K562 (cell line): ENCODE measurements at regions not wholly inside any gene's neighbourhood (a gene's known extent, or its start where the extent isn't known, plus 50 kb on each side); places are given as distances from the start of the nearest gene placed in this dataset.

Source experiments
- ATAC-seq: fragments of 200-7000 bp; cut with Tn5 transposase; 3 replicates; pipeline ENCODE4 v1.9.1; 2020; ENCODE audit warnings: moderate library complexity
- BruUV-seq: library from RNA; stranded (reverse); fragments of 400-500 nt; replicated peaks from 2 replicates; lab custom pipeline; 2021; lab: Mats Ljungman, UMichigan
- CTCF ChIA-PET: fragments of 300-600 bp; formaldehyde crosslinking; extraction: SDS; loops from one replicate; lab custom pipeline; 2021; ENCODE audit warnings: low intra/inter-chr PET ratio; lab: Yijun Ruan, JAX
- POLR2A ChIA-PET: fragments of 300-600, 350-650 bp; sonication (Branson Sonifier 250); formaldehyde crosslinking; extraction: SDS; loops from one replicate; lab custom pipeline; 2021; ENCODE audit warnings: antibody characterized with exemption, inconsistent platforms; lab: Yijun Ruan, JAX
- DNase-seq, 4 experiments: peaks; one replicate each; pipeline versions ENCODE4 v3.0.0 to v3.0.0-alpha.2; 2011 to 2018; ENCODE audit warnings: low spot score in 3 of 4, mixed read lengths in 3 of 4; ENCODE audit errors: extremely low read depth in 1 of 4
- FAIRE-seq: peaks from 2 replicates; lab custom pipeline; 2011; peaks lifted over from hg19 to GRCh38; lab: Jason Lieb, UNC
- H2AFZ ChIP-seq: 2 replicates; pipeline ENCODE4 v1.6.0; 2011; ENCODE audit warnings: low read depth, low read length, control low read depth, inconsistent platforms
- H3K27ac ChIP-seq: fragments of 200-600 bp; 3 replicates; pipeline ENCODE4 v1.8.0; 2011; ENCODE audit warnings: low read depth, mild to moderate bottlenecking, control low read depth, inconsistent platforms, low read length, moderate library complexity, mixed read lengths; ENCODE audit errors: extremely low read depth
- H3K27me3 ChIP-seq, 2 experiments: fragments of 300-600 bp in 1 of 2; 2 replicates in 1 of 2; 3 replicates in 1 of 2; pipeline versions ENCODE4 v1.6.0 to v1.8.0; 2011; ENCODE audit warnings: inconsistent platforms in 2 of 2, low read length in 2 of 2, mild to moderate bottlenecking in 1 of 2, mixed read lengths in 1 of 2, moderate library complexity in 1 of 2; ENCODE audit not compliant: control insufficient read depth in 2 of 2, insufficient read depth in 2 of 2
- H3K36me3 ChIP-seq: fragments of 300-600 bp; 3 replicates; pipeline ENCODE4 v1.8.0; 2011; ENCODE audit warnings: mild to moderate bottlenecking, low read length, inconsistent platforms; ENCODE audit not compliant: control insufficient read depth, insufficient read depth
- H3K4me1 ChIP-seq, 2 experiments: fragments of 200-600 bp in 1 of 2; replicated peaks in 1 of 2; 2 replicates in 1 of 2; 3 replicates in 1 of 2; pipeline versions ENCODE4 v1.5.1 to v1.8.0; 2011; ENCODE audit warnings: inconsistent platforms in 2 of 2, low read length in 2 of 2, mild to moderate bottlenecking in 1 of 2, mixed read lengths in 1 of 2, moderate library complexity in 1 of 2; ENCODE audit not compliant: control insufficient read depth in 2 of 2, insufficient read depth in 2 of 2
- H3K4me2 ChIP-seq: 2 replicates; pipeline ENCODE4 v1.6.1; 2011; ENCODE audit warnings: low read length, control low read depth, inconsistent platforms, mixed read lengths; ENCODE audit not compliant: insufficient read depth
- H3K4me3 ChIP-seq: fragments of 200-600 bp; sonication (generic), shearing (Covaris generic); 2 replicates; pipeline ENCODE4 v1.5.1; 2016; ENCODE audit warnings: control low read depth, inconsistent platforms
- H3K79me2 ChIP-seq: fragments of 200-600 bp; 3 replicates; pipeline ENCODE4 v1.8.0; 2011; ENCODE audit warnings: low read length, inconsistent platforms; ENCODE audit not compliant: control insufficient read depth, insufficient read depth
- H3K9ac ChIP-seq, 2 experiments: 2 replicates each; pipeline versions ENCODE4 v1.6.0 to v1.6.1; 2011; ENCODE audit warnings: low read depth in 2 of 2, low read length in 2 of 2, control low read depth in 1 of 2, inconsistent platforms in 1 of 2, mild to moderate bottlenecking in 1 of 2, mixed read lengths in 1 of 2; ENCODE audit not compliant: insufficient read depth in 1 of 2
- H3K9me1 ChIP-seq: one replicate; pipeline ENCODE4 v1.6.0; 2011; ENCODE audit warnings: inconsistent platforms, mild to moderate bottlenecking, low read length, moderate library complexity; ENCODE audit not compliant: control insufficient read depth, insufficient read depth
- H3K9me3 ChIP-seq: replicated peaks from 2 replicates; pipeline ENCODE4 v1.5.1; 2011; ENCODE audit warnings: low read depth, low read length, inconsistent platforms; ENCODE audit not compliant: control insufficient read depth, insufficient read depth
- H4K20me1 ChIP-seq: replicated peaks from 2 replicates; pipeline ENCODE4 v1.6.1; 2011; ENCODE audit warnings: low read length, inconsistent platforms, mixed read lengths; ENCODE audit not compliant: control insufficient read depth, insufficient read depth
- E2F3 ChIP-seq: fragments of 250-450 bp; sonication (Bioruptor Pico); IDR thresholded peaks from 2 replicates; pipeline ENCODE4 v1.4.0; 2020; ENCODE audit warnings: mild to moderate bottlenecking
- FOXA1 ChIP-seq: fragments of 450-650 bp; IDR thresholded peaks from 2 replicates; pipeline ENCODE4 v1.6.1; 2016; ENCODE audit warnings: mild to moderate bottlenecking, borderline replicate concordance
- LEF1 ChIP-seq: fragments of 450-650 bp; IDR thresholded peaks from 2 replicates; pipeline ENCODE4 v1.6.1; 2016; ENCODE audit warnings: mild to moderate bottlenecking
- MEIS2 ChIP-seq: fragments of 450-650 bp; IDR thresholded peaks from 2 replicates; pipeline ENCODE4 v1.6.1; 2014; ENCODE audit warnings: mild to moderate bottlenecking; ENCODE audit not compliant: partially characterized antibody
- PRDM10 ChIP-seq: fragments of 450-650 bp; IDR thresholded peaks from 2 replicates; pipeline ENCODE4 v1.6.1; 2018; ENCODE audit not compliant: partially characterized antibody
- TBP ChIP-seq: optimal IDR thresholded peaks from 2 replicates; pipeline ENCODE3; 2011; ENCODE audit warnings: low read depth, low read length, improper control_type of control experiment
- TGIF2 ChIP-seq: sonication (generic); formaldehyde crosslinking; IDR thresholded peaks from 2 replicates; pipeline ENCODE4 v1.8.1; 2022; ENCODE audit warnings: mild to moderate bottlenecking, missing genetic modification reagents, moderate library complexity
- ZNF197 ChIP-seq: fragments of 200-800 bp; sonication (Bioruptor generic); IDR thresholded peaks from 2 replicates; pipeline ENCODE4 v1.6.1; 2016; ENCODE audit warnings: low read depth, missing genetic modification characterization, missing compliant biosample characterization
- ZNF639 ChIP-seq, 2 experiments: fragments of 200-800 bp in 1 of 2; sonication (Bioruptor generic) in 1 of 2; sonication (generic) in 1 of 2; formaldehyde crosslinking in 1 of 2; IDR thresholded peaks in 1 of 2; conservative IDR thresholded peaks in 1 of 2; 2 replicates each; pipeline versions ENCODE4 v1.5.0 to v1.6.1; 2016 to 2020; ENCODE audit warnings: missing compliant biosample characterization in 1 of 2, missing genetic modification characterization in 1 of 2, missing genetic modification reagents in 1 of 2
- ZNF764 ChIP-seq: fragments of 250-450 bp; sonication (Bioruptor Pico); IDR thresholded peaks from 2 replicates; pipeline ENCODE4 v1.4.0; 2020; ENCODE audit warnings: low read depth, mild to moderate bottlenecking, moderate library complexity
- ZNF79 ChIP-seq: fragments of 250-450 bp; sonication (Bioruptor Pico); IDR thresholded peaks from 2 replicates; pipeline ENCODE4 v1.4.0; 2020; ENCODE audit warnings: low read depth, mild to moderate bottlenecking, moderate library complexity
- whole genome bisulfite sequencing: fragments of 100-300 bp; shearing (Covaris generic); methylation state at CpG from one replicate; pipeline ENCODE4 v1.1.6; 2016; ENCODE audit warnings: low coverage, mixed read lengths; ENCODE audit not compliant: insufficient coverage; ENCODE audit errors: missing lambda C conversion rate; 5-methylcytosine and 5-hydroxymethylcytosine counted together
- in situ Hi-C: fragments of 300-500 bp; cut with MboI; formaldehyde crosslinking; loops from 4 replicates; pipeline ENCODE4 v1.15.0; 2018; ENCODE audit warnings: inconsistent platforms, mixed read lengths
- intact Hi-C: fragments of 100-400 bp; cut with micrococcal nuclease; formaldehyde crosslinking; loops from 2 replicates; pipeline ENCODE4 v1.14.2; 2022

GRCh38 chr13:54387625-54388024, 1359.0 kb downstream of the OLFM4 start:
- ATAC-seq: no peak
- no peaks in the 10 kb centered on the region for H3K4me1 ChIP-seq
- POLR2A ChIA-PET: no interaction called here
- DNase-seq: no peak
- H3K27me3 ChIP-seq: no peaks in the 10 kb centered on the region
- H3K4me2 ChIP-seq: no peak overlapping the region
- in situ Hi-C loops: no loop called here
- intact Hi-C loops: no loop called here
- no TSS peak for BruUV-seq
- no peak overlapping the region for H3K9ac ChIP-seq
- TF ChIP-seq TGIF2 (CRISPR knock-in tag): no peak
- no peak overlapping the region for H3K4me3 ChIP-seq
- H3K9me3 ChIP-seq: no peaks in the 10 kb centered on the region
- H2AFZ ChIP-seq: no peak overlapping the region
- H4K20me1 ChIP-seq: no peaks in the 10 kb centered on the region
- no peaks in the 10 kb centered on the region for H3K9me1 ChIP-seq
- H3K36me3 ChIP-seq: no peaks in the 10 kb centered on the region
- H3K27ac ChIP-seq: no peak overlapping the region
- FAIRE-seq: no peak
- CTCF ChIA-PET: no interaction called here
- H3K79me2 ChIP-seq: no peaks in the 10 kb centered on the region

GRCh38 chr13:54390841-54391240, 1362.2 kb downstream of the OLFM4 start:
- Histone ChIP-seq H3K27me3 (no peaks in the 10 kb centered on the region), H3K4me3 (no peak overlapping the region), H3K9me1 (no peaks in the 10 kb centered on the region), H3K36me3 (no peaks in the 10 kb centered on the region), H3K9ac (no peak overlapping the region), H3K27ac (no peak overlapping the region), H3K4me1 (no peaks in the 10 kb centered on the region), H3K9me3 (no peaks in the 10 kb centered on the region), H3K79me2 (no peaks in the 10 kb centered on the region), H4K20me1 (no peaks in the 10 kb centered on the region), H3K4me2 (no peak overlapping the region), H2AFZ (no peak overlapping the region)
- ATAC-seq (no peak), DNase-seq (no peak), FAIRE-seq (no peak)
- no TSS peak for BruUV-seq
- in situ Hi-C loops: no loop called here
- CTCF ChIA-PET: interaction anchor here (0.6 kb wide), 1 partner anchor 93 kb away, joined by 3 read pairs; no protein-coding TSS in a partner anchor
- intact Hi-C loops: no loop called here
- POLR2A ChIA-PET: no interaction called here
- WGBS: 0% methylated on average over 2 of the region's 2 CpGs
- TF ChIP-seq LEF1 (no peak), FOXA1 (no peak), E2F3 (CRISPR knock-in tag) (no peak), ZNF764 (CRISPR knock-in tag) (no peak), ZNF197 (no peak), TBP (no peak), ZNF639 (CRISPR knock-in tag; conservative IDR thresholded peaks at IDR 0.05 in 1 of 2, IDR thresholded peaks at IDR 0.05 in 1 of 2) (no peak), ZNF79 (CRISPR knock-in tag) (no peak), PRDM10 (no peak), MEIS2 (no peak)
